ENCODE measurements at regions not wholly inside any gene's neighbourhood (a gene's known extent, or its start where the extent isn't known, plus 50 kb on each side); places are given as distances from the start of the nearest gene placed in this dataset.
"Not testable (repeated sequence)": the region's sequence is repeated elsewhere in the genome, so short reads cannot be mapped to it uniquely, and the experiment has no call there.

GRCh38 chr3:181521831-181522230 lies 189.9 kb upstream of the SOX2 start:
- DNase-seq = no peak

- DNase-seq = no peak
These were observed 193.5 kb upstream of the SOX2 start for GRCh38 chr3:181518222-181518621.

- DNase-seq = no peak
These were observed 198.9 kb upstream of the SOX2 start for GRCh38 chr3:181512787-181513186.

GRCh38 chr3:181510500-181510899 lies 201.2 kb upstream of the SOX2 start:
- DNase-seq = no peak

- no peak for DNase-seq
These were observed 214.4 kb upstream of the SOX2 start for GRCh38 chr3:181497358-181497757.

GRCh38 chr3:181493423-181493822 lies 218.3 kb upstream of the SOX2 start:
- DNase-seq = no peak

- no peak for DNase-seq
These were observed 223.2 kb upstream of the SOX2 start for GRCh38 chr3:181488536-181488935.

GRCh38 chr3:181487236-181487978 lies 224.3 kb upstream of the SOX2 start:
- no peak for DNase-seq

- no peak for DNase-seq
These were observed 225.4 kb upstream of the SOX2 start for GRCh38 chr3:181486141-181486885.

GRCh38 chr3:181484026-181484425 lies 227.7 kb upstream of the SOX2 start:
- no peak for DNase-seq

- not testable (repeated sequence) for DNase-seq
These were observed 236.6 kb upstream of the SOX2 start for GRCh38 chr3:181475146-181475545.

- no peak for DNase-seq
These were observed 241.4 kb upstream of the SOX2 start for GRCh38 chr3:181470349-181470748.

GRCh38 chr3:181464033-181464694 lies 247.6 kb upstream of the SOX2 start:
- no peak for DNase-seq

- no peak for DNase-seq
These were observed 250.3 kb upstream of the SOX2 start for GRCh38 chr3:181461381-181461780.

GRCh38 chr3:181459516-181459915 lies 252.2 kb upstream of the SOX2 start:
- no peak for DNase-seq

GRCh38 chr3:181458857-181459256 lies 252.9 kb upstream of the SOX2 start:
- DNase-seq = no peak

- no peak for DNase-seq
These were observed 254.0 kb upstream of the SOX2 start for GRCh38 chr3:181457756-181458155.

GRCh38 chr3:181457190-181457589 lies 254.5 kb upstream of the SOX2 start:
- no peak for DNase-seq

- DNase-seq = no peak
These were observed 256.4 kb upstream of the SOX2 start for GRCh38 chr3:181455276-181455675.

GRCh38 chr3:181454451-181455027 lies 257.2 kb upstream of the SOX2 start:
- no peak for DNase-seq

- no peak for DNase-seq
These were observed 265.0 kb upstream of the SOX2 start for GRCh38 chr3:181446741-181447140.

- no peak for DNase-seq
These were observed 269.7 kb upstream of the SOX2 start for GRCh38 chr3:181442066-181442465.

- DNase-seq = no peak
These were observed 278.7 kb upstream of the SOX2 start for GRCh38 chr3:181432992-181433391.

GRCh38 chr3:181431748-181432147 lies 280.0 kb upstream of the SOX2 start:
- DNase-seq = no peak

Data from hematopoietic multipotent progenitor cell treated with erythropoietin and hydrocortisone succinate and interleukin-3 and kit ligand, for 8 days (in vitro differentiated cells).